SK-N-SH (cell line): ENCODE measurements at regions not wholly inside any gene's neighbourhood (a gene's known extent, or its start where the extent isn't known, plus 50 kb on each side); places are given as distances from the start of the nearest gene placed in this dataset.
A peak's percentile ranks its signal among the peaks of the same experiment; 100 is the strongest.

Experiments
- CTCF ChIA-PET: fragments of 300-600, 350-600 bp; formaldehyde crosslinking; extraction: SDS; loops from one replicate; lab custom pipeline; 2021; lab: Yijun Ruan, JAX
- POLR2A ChIA-PET: fragments of 350-600 bp; sonication (Branson Sonifier 250); formaldehyde crosslinking; extraction: SDS; loops from one replicate; lab custom pipeline; 2020; ENCODE audit warnings: antibody characterized with exemption, inconsistent platforms; lab: Yijun Ruan, JAX
- DNase-seq: peaks from one replicate; pipeline ENCODE4 v3.0.0; 2012
- H2AFZ ChIP-seq: fragments of 200-600 bp; sonication (generic); 2 replicates; pipeline ENCODE4 v1.8.1; 2016; ENCODE audit warnings: antibody characterized with exemption, mild to moderate bottlenecking, low read depth
- H3F3A ChIP-seq: fragments of 200-600 bp; sonication (generic); replicated peaks from 2 replicates; pipeline ENCODE3; 2016; ENCODE audit warnings: antibody characterized with exemption, mild to moderate bottlenecking; ENCODE audit not compliant: insufficient read depth
- H3K27ac ChIP-seq, 2 experiments: fragments of 200-500 bp in 1 of 2; fragments of 200-600 bp in 1 of 2; sonication (Bioruptor generic) in 1 of 2; sonication (generic), shearing (Covaris generic) in 1 of 2; 2 replicates each; pipeline versions ENCODE4 v1.5.1 to v1.6.1; 2014 to 2016; ENCODE audit warnings: low read depth in 2 of 2, inconsistent platforms in 1 of 2, low read length in 1 of 2, mild to moderate bottlenecking in 1 of 2, mixed read lengths in 1 of 2
- H3K27me3 ChIP-seq: fragments of 200-600 bp; sonication (generic), shearing (Covaris generic); 2 replicates; pipeline ENCODE4 v1.6.1; 2016; ENCODE audit warnings: mixed run types; ENCODE audit not compliant: insufficient read depth
- H3K36me3 ChIP-seq, 2 experiments: fragments of 200-500 bp in 1 of 2; fragments of 200-600 bp in 1 of 2; sonication (Bioruptor generic) in 1 of 2; sonication (generic) in 1 of 2; replicated peaks in 1 of 2; 2 replicates each; pipeline versions ENCODE3 to v1.5.1; 2014 to 2016; ENCODE audit warnings: low read length in 1 of 2, mild to moderate bottlenecking in 1 of 2; ENCODE audit not compliant: insufficient read depth in 2 of 2, control insufficient read depth in 1 of 2
- H3K4me1 ChIP-seq, 2 experiments: fragments of 200-500 bp in 1 of 2; fragments of 200-600 bp in 1 of 2; sonication (Bioruptor generic) in 1 of 2; sonication (generic), shearing (Covaris generic) in 1 of 2; 2 replicates each; pipeline versions ENCODE4 v1.5.1 to v1.6.1; 2014 to 2016; ENCODE audit warnings: low read depth in 1 of 2, low read length in 1 of 2, mixed run types in 1 of 2; ENCODE audit not compliant: insufficient read depth in 2 of 2, control insufficient read depth in 1 of 2
- H3K4me2 ChIP-seq: fragments of 200-600 bp; sonication (generic), shearing (Covaris generic); 2 replicates; pipeline ENCODE4 v1.6.1; 2017; ENCODE audit warnings: mixed run types
- H3K4me3 ChIP-seq, 2 experiments: fragments of 200-500 bp in 1 of 2; fragments of 200-600 bp in 1 of 2; sonication (Bioruptor generic) in 1 of 2; sonication (generic), shearing (Covaris generic) in 1 of 2; 2 replicates each; pipeline versions ENCODE4 v1.5.1 to v1.8.1; 2014 to 2016; ENCODE audit warnings: low read depth in 2 of 2, inconsistent platforms in 1 of 2, low read length in 1 of 2, mild to moderate bottlenecking in 1 of 2, mixed read lengths in 1 of 2, moderate library complexity in 1 of 2
- H3K79me2 ChIP-seq: fragments of 200-600 bp; sonication (generic); 2 replicates; pipeline ENCODE4 v1.8.1; 2017; ENCODE audit warnings: mild to moderate bottlenecking; ENCODE audit not compliant: insufficient read depth
- H3K9ac ChIP-seq: fragments of 200-600 bp; sonication (generic); 2 replicates; pipeline ENCODE4 v1.6.1; 2017; ENCODE audit warnings: mixed run types
- H3K9me2 ChIP-seq: fragments of 200-600 bp; sonication (generic); 2 replicates; pipeline ENCODE4 v1.6.1; 2017; ENCODE audit warnings: mixed run types
- H3K9me3 ChIP-seq: fragments of 200-600 bp; sonication (generic); 2 replicates; pipeline ENCODE4 v1.6.1; 2017; ENCODE audit warnings: mixed run types, mild to moderate bottlenecking, moderate library complexity
- H4K20me1 ChIP-seq: fragments of 200-600 bp; sonication (generic); 2 replicates; pipeline ENCODE4 v1.6.1; 2017; ENCODE audit warnings: mild to moderate bottlenecking, mixed run types; ENCODE audit not compliant: insufficient read depth
- CHD2 ChIP-seq: fragments of 150-350 bp; IDR thresholded peaks from 2 replicates; pipeline ENCODE4 v1.6.1; 2018; ENCODE audit warnings: low read length; ENCODE audit not compliant: partially characterized antibody
- ELF1 ChIP-seq: IDR thresholded peaks from 2 replicates; pipeline ENCODE4 v1.4.0; 2012
- EP300 ChIP-seq, 2 experiments: IDR thresholded peaks; 2 replicates each; pipeline versions ENCODE4 v1.4.0 to v1.6.1; 2012; ENCODE audit warnings: borderline replicate concordance in 1 of 2, low read depth in 1 of 2, low read length in 1 of 2
- FOXJ3 ChIP-seq: sonication (generic); formaldehyde crosslinking; IDR thresholded peaks from 2 replicates; pipeline ENCODE4 v1.5.1; 2020; ENCODE audit warnings: mild to moderate bottlenecking, missing genetic modification reagents
- FOXM1 ChIP-seq: IDR thresholded peaks from 2 replicates; pipeline ENCODE4 v1.4.0; 2012; ENCODE audit warnings: low read depth, mild to moderate bottlenecking
- GABPA ChIP-seq: IDR thresholded peaks from 2 replicates; pipeline ENCODE4 v1.4.0; 2012; ENCODE audit warnings: low read depth, mild to moderate bottlenecking
- GATA2 ChIP-seq: sonication (generic); formaldehyde crosslinking; IDR thresholded peaks from 2 replicates; pipeline ENCODE4 v1.5.0; 2020; ENCODE audit warnings: mild to moderate bottlenecking, missing genetic modification reagents
- MEF2A ChIP-seq: IDR thresholded peaks from 2 replicates; pipeline ENCODE4 v1.4.0; 2012; ENCODE audit warnings: low read depth, borderline replicate concordance
- MXI1 ChIP-seq: IDR thresholded peaks from 2 replicates; pipeline ENCODE4 v1.6.1; 2012; ENCODE audit warnings: mild to moderate bottlenecking, low read depth, low read length, improper control_type of control experiment
- NFIC ChIP-seq: IDR thresholded peaks from 2 replicates; pipeline ENCODE4 v1.4.0; 2012; ENCODE audit warnings: borderline replicate concordance
- NRF1 ChIP-seq: IDR thresholded peaks from 2 replicates; pipeline ENCODE4 v1.6.1; 2012; ENCODE audit warnings: low read depth, mild to moderate bottlenecking, low read length
- POLR2AphosphoS5 ChIP-seq: IDR thresholded peaks from 2 replicates; pipeline ENCODE4 v1.6.1; 2012; ENCODE audit warnings: low read depth, low read length
- RAD21 ChIP-seq: IDR thresholded peaks from 2 replicates; pipeline ENCODE4 v1.6.1; 2012; ENCODE audit warnings: mild to moderate bottlenecking, low read length
- SIN3A ChIP-seq: IDR thresholded peaks from 2 replicates; pipeline ENCODE4 v1.6.1; 2012; ENCODE audit warnings: low read depth, mild to moderate bottlenecking, low read length, moderate library complexity, borderline replicate concordance
- SMC3 ChIP-seq: IDR thresholded peaks from 2 replicates; pipeline ENCODE4 v1.6.1; 2012; ENCODE audit warnings: low read depth, low read length, improper control_type of control experiment
- TCF12 ChIP-seq: IDR thresholded peaks from 2 replicates; pipeline ENCODE4 v1.4.0; 2012
- WGBS: methylation state at CpG from one replicate; pipeline ENCODE4 v1.1.6; 2017; ENCODE audit warnings: low lambda C conversion rate; 5-methylcytosine and 5-hydroxymethylcytosine counted together
- TF ChIP-seq, protein P1 (sequence below): fragments of 200-600 bp; sonication (generic); IDR thresholded peaks from 2 replicates; pipeline ENCODE4 v1.6.1; 2017; ENCODE audit warnings: antibody characterized with exemption, mild to moderate bottlenecking, moderate library complexity
- TF ChIP-seq, protein P2 (sequence below): IDR thresholded peaks from 2 replicates; pipeline ENCODE4 v1.6.1; 2012; ENCODE audit warnings: mild to moderate bottlenecking, low read depth, low read length, moderate library complexity
- TF ChIP-seq, protein P3 (sequence below): IDR thresholded peaks from 2 replicates; pipeline ENCODE4; 2012

DNA sequence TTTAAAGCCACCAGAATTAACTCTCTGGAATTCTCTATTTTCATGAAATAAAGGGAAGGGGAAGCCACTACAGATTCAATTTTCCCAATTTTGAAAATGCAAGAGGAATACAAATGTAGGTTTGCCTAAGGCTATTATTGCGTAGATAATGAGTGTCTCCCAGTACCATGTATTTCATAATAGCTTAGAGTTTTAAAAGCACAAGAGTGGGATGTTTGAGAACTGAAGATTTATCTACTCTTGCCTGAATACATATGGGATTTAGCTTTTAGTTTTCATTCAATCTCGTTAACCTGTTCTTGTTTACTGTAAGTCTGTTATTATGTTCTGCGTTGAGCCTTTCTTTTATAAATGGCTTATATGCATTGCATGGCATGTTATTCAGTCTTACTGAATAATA lies 795.1 kb downstream of the BRINP3 start:
- Histone ChIP-seq H3K79me2 (no peaks in the 10 kb centered on the region), H3K4me1 (peaks cover 0 to 3% of the 10 kb centered on the region in 2 experiments; a peak in 1 of 4 replicates), H3K36me3 (no peaks in the 10 kb centered on the region), H3F3A (no peaks in the 10 kb centered on the region), H3K9me2 (no peaks in the 10 kb centered on the region), H3K4me3 (no peak overlapping the region), H3K27me3 (no peaks in the 10 kb centered on the region), H3K9me3 (no peaks in the 10 kb centered on the region)
- CTCF ChIA-PET, result no interaction called here
- peak; percentile 14 for DNase-seq
- TF ChIP-seq MXI1 (no peak), MEF2A (no peak), SIN3A (no peak), NFIC (no peak), EP300 (IDR thresholded peaks at IDR 0.05; ENCODE audit: borderline replicate concordance in 1 of 2, low read depth in 1 of 2, low read length in 1 of 2) (no peak), TCF12 (no peak), NRF1 (no peak)
- TF ChIP-seq, all 33 proteins: peak for 0
- Histone ChIP-seq H3K9ac (no peak overlapping the region), H3K4me2 (no peak overlapping the region), H2AFZ (no peak overlapping the region), H4K20me1 (no peaks in the 10 kb centered on the region), H3K27ac (peak overlapping the region in 1 of 2 experiments; percentile 55; a peak in 1 of 4 replicates)
- POLR2A ChIA-PET, result no interaction called here
- 84% methylated on average over 3 of the region's 3 CpGs for WGBS

DNA sequence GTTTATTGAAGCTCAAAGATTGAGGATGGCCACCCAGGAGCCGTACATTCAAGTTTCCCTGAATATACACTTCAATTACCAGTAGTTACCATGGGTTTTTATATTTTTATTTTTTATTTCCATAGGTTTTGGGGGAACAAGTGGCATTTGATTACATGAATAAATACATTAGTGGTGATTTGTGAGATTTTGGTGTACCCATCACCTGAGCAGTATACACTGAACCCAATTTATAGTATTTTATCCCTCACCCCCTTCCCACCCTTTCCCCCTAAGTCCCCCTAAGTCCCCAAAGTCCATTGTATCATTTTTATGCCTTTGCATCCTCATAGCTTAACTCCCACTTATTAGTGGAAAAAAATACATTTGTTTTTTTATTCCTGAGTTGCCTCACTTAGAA lies 791.4 kb downstream of the BRINP3 start:
- TF ChIP-seq RAD21 (no peak), SMC3 (no peak), FOXM1 (no peak), NFIC (no peak), CHD2 (no peak), GATA2 (CRISPR knock-in tag) (no peak), GABPA (no peak), MXI1 (no peak), ELF1 (no peak), FOXJ3 (CRISPR knock-in tag) (no peak), EP300 (IDR thresholded peaks at IDR 0.05; ENCODE audit: borderline replicate concordance in 1 of 2, low read depth in 1 of 2, low read length in 1 of 2) (no peak), POLR2AphosphoS5 (no peak), SIN3A (no peak)
- TF ChIP-seq, protein P1, sequence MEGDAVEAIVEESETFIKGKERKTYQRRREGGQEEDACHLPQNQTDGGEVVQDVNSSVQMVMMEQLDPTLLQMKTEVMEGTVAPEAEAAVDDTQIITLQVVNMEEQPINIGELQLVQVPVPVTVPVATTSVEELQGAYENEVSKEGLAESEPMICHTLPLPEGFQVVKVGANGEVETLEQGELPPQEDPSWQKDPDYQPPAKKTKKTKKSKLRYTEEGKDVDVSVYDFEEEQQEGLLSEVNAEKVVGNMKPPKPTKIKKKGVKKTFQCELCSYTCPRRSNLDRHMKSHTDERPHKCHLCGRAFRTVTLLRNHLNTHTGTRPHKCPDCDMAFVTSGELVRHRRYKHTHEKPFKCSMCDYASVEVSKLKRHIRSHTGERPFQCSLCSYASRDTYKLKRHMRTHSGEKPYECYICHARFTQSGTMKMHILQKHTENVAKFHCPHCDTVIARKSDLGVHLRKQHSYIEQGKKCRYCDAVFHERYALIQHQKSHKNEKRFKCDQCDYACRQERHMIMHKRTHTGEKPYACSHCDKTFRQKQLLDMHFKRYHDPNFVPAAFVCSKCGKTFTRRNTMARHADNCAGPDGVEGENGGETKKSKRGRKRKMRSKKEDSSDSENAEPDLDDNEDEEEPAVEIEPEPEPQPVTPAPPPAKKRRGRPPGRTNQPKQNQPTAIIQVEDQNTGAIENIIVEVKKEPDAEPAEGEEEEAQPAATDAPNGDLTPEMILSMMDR, result no peak
- TF ChIP-seq, protein P2, sequence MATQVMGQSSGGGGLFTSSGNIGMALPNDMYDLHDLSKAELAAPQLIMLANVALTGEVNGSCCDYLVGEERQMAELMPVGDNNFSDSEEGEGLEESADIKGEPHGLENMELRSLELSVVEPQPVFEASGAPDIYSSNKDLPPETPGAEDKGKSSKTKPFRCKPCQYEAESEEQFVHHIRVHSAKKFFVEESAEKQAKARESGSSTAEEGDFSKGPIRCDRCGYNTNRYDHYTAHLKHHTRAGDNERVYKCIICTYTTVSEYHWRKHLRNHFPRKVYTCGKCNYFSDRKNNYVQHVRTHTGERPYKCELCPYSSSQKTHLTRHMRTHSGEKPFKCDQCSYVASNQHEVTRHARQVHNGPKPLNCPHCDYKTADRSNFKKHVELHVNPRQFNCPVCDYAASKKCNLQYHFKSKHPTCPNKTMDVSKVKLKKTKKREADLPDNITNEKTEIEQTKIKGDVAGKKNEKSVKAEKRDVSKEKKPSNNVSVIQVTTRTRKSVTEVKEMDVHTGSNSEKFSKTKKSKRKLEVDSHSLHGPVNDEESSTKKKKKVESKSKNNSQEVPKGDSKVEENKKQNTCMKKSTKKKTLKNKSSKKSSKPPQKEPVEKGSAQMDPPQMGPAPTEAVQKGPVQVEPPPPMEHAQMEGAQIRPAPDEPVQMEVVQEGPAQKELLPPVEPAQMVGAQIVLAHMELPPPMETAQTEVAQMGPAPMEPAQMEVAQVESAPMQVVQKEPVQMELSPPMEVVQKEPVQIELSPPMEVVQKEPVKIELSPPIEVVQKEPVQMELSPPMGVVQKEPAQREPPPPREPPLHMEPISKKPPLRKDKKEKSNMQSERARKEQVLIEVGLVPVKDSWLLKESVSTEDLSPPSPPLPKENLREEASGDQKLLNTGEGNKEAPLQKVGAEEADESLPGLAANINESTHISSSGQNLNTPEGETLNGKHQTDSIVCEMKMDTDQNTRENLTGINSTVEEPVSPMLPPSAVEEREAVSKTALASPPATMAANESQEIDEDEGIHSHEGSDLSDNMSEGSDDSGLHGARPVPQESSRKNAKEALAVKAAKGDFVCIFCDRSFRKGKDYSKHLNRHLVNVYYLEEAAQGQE, result no peak
- TF ChIP-seq, protein P3, sequence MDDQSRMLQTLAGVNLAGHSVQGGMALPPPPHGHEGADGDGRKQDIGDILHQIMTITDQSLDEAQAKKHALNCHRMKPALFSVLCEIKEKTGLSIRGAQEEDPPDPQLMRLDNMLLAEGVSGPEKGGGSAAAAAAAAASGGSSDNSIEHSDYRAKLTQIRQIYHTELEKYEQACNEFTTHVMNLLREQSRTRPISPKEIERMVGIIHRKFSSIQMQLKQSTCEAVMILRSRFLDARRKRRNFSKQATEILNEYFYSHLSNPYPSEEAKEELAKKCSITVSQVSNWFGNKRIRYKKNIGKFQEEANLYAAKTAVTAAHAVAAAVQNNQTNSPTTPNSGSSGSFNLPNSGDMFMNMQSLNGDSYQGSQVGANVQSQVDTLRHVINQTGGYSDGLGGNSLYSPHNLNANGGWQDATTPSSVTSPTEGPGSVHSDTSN, result no peak
- CTCF ChIA-PET, result no interaction called here
- DNase-seq, result no peak
- Histone ChIP-seq H3K9me2 (no peaks in the 10 kb centered on the region), H3K27ac (no peak overlapping the region), H3K4me2 (no peak overlapping the region), H2AFZ (no peak overlapping the region), H3K9me3 (no peaks in the 10 kb centered on the region), H3K79me2 (no peaks in the 10 kb centered on the region), H3K4me3 (no peak overlapping the region), H3K27me3 (no peaks in the 10 kb centered on the region), H3K36me3 (no peaks in the 10 kb centered on the region), H3K4me1 (peaks cover 0 to 3% of the 10 kb centered on the region in 2 experiments; a peak in 1 of 4 replicates), H4K20me1 (no peaks in the 10 kb centered on the region), H3K9ac (no peak overlapping the region), H3F3A (no peaks in the 10 kb centered on the region)
- POLR2A ChIA-PET, result no interaction called here
- WGBS, result 79% methylated on average over 1 of the region's 1 CpG
